ENCODE measurements at regions not wholly inside any gene's neighbourhood (a gene's known extent, or its start where the extent isn't known, plus 50 kb on each side); places are given as distances from the start of the nearest gene placed in this dataset.
"Not testable (repeated sequence)": the region's sequence is repeated elsewhere in the genome, so short reads cannot be mapped to it uniquely, and the experiment has no call there.

DNA sequence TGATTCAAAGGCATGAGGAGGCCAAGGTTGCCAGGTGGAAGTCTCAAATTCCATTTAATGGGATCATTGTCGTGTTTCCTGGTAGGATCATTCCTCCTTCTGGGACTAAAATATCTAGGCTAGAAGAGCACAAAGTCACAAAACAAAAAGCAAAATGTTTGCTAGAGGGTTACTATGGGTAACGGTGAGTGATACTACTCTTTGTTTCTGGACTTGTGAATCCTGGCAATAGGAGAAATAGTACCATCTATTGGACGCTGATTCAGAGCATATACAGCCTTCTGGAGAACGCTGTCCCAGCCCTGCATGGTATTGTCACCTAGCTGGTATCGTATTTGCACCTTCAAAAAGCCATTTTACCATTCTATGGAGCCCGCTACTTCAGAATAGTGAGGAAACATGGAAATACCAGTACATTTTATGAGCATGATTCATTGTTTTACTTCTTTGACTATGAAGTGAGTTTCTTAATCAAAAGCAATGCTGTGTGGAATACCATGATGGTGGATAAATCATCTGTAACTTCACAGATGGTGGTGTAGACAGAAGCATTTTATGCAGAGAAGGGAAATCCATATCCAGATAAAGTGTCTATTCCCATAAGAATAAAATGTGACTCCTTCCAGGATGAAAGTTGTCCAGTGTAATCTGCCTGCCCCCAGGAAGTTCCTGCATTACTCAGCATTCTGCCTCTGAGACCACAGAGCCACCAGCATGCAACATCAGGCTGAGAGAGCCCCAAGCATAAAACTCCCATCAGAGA is 361.0 kb downstream of the ETV1 start:
- no peak overlapping the region for H3K4me3 ChIP-seq (ENCODE audit: low read depth, low read length)

DNA sequence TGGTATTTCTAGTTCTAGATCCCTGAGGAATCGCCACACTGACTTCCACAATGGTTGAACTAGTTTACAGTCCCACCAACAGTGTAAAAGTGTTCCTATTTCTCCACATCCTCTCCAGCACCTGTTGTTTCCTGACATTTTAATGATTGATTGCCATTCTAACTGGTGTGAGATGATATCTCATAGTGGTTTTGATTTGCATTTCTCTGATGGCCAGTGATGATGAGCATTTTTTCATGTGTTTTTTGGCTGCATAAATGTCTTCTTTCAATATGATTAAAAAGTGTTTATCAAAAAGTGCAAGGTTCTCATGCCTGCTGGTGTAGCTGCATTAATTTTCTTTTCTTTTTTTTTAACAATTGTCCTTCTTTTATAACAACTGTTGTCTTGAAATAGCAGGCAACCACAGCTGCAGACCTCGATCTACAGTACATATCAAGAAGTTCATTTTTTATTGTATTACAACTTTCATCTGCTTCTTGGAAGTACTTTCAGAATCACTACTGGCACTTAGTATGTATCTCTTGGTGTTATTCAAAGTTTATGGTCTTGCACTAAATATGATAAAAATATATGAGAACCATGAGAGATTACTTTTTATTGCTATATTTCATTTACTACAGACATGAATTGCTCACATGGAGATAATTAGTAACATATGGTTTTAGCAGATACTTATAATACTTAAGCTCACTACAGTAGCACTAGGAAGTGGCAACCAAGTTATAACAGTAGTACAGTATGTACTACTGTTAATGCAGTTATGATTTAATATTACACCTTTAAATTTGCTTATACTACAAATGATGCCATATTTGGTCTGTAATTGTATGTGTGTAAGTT is 358.0 kb downstream of the ETV1 start:
- not testable (repeated sequence) for H3K4me3 ChIP-seq (ENCODE audit: low read depth, low read length)

DNA sequence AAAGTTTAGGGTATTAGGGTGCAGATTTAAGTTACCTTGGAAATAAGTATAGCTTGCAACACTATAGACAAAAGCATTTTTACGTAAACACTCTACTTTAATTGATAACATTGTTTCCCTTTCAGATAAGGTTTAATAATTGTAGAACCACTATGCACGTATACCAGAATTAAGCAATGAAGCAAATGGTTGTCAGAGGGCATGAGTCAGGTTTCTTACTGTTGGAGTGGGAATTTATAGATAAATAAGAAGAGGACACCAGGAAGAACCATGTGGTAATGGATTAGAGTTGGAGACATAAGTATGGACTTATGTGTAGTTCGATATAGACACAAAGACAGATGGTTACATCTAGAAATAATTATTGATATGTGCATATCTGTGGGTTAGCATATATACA is 355.6 kb downstream of the ETV1 start:
- H3K4me3 ChIP-seq (ENCODE audit: low read depth, low read length), result no peak overlapping the region

DNA sequence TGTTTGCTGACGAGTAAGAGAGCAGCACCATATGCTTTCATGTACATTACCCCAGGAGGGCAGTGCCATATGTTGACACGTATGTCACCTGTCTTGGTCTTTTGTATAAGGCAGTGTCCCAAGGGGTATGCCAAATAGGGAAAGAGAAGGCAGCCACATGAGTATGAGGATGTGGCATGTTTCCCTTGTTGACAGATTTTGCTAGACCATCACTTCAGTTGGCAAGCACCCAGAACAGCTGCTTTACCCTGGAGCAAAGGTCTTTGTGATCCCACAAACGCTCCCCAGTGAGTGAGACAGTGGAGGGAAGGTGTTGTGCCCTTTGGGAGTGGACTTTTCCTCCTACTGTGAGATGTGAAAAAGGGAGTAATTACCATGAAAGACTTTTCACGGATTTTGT is 350.1 kb downstream of the ETV1 start:
- H3K4me3 ChIP-seq (ENCODE audit: low read depth, low read length), result no peak overlapping the region

DNA sequence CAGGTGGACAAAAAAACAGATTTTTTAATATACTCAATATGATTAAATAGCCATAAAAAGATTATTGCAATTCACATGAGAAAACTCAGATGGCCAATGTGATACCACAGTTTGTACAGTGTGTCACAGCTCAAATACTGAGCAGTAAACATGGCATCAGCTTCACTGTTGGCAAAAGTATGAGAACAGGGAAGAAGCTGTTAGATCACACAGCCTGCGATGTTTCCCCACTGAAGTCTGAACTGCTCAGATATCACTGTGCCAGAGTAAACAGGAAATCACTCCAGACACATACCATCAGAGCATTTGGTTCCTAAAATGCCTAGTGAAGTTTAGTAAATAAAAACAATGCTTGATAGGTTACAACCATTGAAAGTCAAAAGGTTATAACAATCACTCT is 347.8 kb downstream of the ETV1 start:
- H3K4me3 ChIP-seq (ENCODE audit: low read depth, low read length), result no peak overlapping the region

DNA sequence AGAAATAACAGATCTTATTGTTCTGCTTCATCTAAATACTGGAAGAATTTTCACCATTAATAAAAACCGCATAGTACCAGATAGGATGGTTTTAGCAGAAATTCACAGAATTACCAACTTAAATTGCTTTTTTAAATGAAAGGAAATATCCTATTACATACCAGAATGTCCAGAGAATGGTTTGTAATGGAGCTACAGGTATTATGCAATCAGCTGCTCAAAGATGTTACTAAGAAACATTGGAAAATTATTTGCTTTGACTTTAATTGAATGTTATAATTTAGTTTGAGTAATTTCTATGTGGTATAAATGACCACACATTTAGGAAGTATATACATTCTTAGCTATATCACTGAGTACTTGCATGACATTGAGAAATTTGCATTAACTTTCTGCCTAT is 338.3 kb downstream of the ETV1 start:
- H3K4me3 ChIP-seq (ENCODE audit: low read depth, low read length), result no peak overlapping the region

DNA sequence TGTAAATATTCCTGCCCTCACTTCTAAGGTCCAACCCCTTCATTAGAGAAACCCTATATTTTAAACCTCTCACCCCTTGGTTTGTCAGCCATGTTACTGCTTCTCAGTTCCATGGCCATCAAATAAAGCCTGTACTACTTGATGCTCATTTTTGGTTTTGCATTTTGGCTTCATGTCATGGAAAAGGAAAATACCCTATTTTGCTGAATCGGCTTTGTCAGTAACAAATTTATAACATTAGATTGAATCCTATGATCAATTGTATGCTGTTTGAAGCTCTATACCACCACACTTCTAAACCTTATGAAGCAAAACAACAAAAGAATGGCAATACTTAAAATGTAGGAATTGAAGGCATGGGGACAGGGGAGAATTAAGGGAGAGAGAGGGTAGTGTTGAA is 333.1 kb downstream of the ETV1 start:
- H3K4me3 ChIP-seq (ENCODE audit: low read depth, low read length), result no peak overlapping the region

DNA sequence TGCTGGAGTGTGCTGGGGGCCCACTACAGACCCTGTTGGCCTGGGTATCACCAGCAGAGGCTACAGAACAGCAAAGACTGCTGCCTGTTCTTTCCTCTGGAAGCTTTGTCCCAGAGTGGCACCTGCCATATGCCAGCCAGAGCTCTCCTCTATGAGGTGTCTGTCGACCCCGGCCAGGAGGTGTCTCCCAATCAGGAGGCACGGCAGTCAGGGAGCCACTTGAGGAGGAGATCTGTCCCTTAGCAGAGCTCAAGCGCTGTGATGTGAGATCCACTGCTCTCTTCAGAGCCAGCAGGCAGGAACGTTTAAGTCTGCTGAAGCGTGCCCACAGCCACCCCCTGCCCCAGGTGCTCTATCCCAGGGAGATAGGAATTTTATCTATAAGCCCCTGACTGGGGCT is 316.2 kb downstream of the ETV1 start:
- H3K4me3 ChIP-seq (ENCODE audit: low read depth, low read length), result no peak overlapping the region

DNA sequence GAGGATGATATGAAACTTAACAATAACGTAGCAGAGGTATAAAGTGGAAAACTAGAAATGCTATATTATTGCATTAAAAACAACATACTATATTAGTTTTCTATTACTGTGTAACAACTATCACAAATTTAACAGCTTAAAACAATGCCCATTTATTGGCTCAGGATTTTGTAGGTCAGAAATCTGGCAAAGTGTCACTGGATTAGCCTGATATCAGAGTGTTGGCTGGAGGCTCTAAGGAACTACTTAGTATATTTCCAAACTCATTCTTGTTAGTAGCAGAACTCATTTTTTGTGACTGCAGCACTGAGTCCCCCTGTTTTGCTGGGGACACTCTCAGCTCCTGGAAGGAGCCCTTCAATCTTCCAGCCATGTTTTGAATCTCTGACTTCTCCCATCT is 306.8 kb downstream of the ETV1 start:
- no peak overlapping the region for H3K4me3 ChIP-seq (ENCODE audit: low read depth, low read length)

DNA sequence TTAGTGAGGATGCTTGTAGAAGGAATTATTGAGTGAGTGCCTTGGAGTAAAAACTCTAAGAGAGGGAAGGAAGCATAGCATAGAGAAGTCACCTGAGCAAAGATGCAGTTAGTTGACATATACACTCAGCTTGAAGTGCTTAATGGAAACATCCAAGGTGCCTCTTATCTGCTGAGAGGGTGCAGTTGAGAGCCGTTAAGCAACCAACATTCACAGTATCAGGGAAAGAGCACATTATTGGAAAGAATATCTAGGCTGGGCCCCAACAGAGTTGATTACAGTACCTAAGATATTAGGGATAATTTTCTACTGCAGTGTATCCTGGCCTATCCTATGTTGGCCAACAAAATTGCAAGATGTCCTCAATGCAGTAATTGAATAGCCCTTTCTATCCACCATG is 302.0 kb downstream of the ETV1 start:
- no peak overlapping the region for H3K4me3 ChIP-seq (ENCODE audit: low read depth, low read length)

DNA sequence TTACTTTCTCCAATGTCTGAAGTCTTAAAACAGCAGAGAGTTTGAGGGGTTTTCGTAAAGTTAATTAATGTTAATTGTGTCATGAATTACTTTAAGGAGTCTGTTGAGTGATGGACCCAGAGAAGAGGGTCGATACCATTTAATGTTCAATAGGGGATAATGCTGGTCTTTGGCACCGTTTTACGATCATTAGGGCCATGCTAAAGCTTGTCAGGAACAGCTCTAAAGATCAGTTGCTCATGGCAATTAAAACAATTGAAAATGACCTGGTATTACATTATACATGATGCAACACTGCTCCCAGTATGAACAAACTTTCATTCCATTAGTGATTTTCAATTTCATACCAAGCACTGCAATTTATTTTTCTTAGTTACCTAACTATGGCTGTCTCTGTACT is 296.9 kb downstream of the ETV1 start:
- H3K4me3 ChIP-seq (ENCODE audit: low read depth, low read length), result no peak overlapping the region

DNA sequence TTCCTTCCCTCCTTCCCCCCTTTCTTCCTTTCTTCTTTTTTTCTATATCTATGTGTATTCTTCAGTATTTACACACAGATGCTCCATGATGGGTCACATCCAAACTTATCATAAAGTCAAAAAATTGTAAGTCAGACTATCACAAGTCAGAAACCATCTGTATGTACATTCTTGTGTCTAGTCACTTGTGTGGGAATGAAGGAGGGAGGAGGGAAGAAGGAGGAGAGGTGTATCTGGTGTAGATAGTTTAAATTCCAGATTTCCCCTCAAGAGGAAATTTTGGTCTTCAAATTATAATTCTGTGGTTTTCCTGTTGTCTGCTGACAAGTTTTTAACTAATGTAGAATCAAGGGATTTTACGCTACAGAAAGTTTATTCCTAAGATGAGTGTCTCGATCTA is 287.2 kb downstream of the ETV1 start:
- no peak overlapping the region for H3K4me3 ChIP-seq (ENCODE audit: low read depth, low read length)

DNA sequence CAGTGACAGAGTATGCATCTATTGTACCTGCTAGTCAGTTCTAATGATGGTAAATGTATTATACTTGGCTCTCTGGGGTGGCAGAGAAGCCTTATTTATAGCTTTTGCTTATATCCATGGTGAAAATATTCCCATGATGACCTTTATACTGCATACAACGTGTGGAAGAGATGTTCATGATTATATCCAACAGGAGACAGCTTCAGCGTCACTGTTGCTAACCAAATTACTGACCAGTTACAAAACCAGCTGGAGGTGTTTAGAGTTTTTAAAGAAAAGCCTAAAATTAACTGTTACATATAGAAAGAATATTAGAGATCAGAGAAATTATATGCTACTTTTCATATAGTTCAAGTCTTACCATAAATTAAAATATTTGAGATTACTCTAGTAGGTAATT is 280.8 kb downstream of the ETV1 start:
- H3K4me3 ChIP-seq (ENCODE audit: low read depth, low read length), result no peak overlapping the region

DNA sequence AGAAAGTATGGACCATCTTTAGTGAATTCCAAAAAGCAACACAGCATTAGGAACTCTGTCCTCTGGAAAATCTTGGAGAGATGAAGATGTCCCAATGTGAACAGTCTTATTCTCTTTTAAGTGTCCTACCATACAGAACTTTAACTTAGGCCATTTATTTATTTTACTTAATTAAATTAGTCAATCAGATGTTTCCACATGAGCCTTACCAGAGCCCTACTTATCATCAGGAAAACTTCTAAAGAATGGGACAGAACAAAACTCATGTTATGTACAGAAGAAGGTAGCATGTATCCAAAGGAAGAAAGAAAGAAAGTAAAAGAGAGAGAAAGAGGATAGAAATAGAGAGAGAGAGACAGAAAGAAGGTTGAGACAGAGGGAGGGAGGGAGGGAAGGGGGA is 276.4 kb downstream of the ETV1 start:
- H3K4me3 ChIP-seq (ENCODE audit: low read depth, low read length), result no peak overlapping the region

DNA sequence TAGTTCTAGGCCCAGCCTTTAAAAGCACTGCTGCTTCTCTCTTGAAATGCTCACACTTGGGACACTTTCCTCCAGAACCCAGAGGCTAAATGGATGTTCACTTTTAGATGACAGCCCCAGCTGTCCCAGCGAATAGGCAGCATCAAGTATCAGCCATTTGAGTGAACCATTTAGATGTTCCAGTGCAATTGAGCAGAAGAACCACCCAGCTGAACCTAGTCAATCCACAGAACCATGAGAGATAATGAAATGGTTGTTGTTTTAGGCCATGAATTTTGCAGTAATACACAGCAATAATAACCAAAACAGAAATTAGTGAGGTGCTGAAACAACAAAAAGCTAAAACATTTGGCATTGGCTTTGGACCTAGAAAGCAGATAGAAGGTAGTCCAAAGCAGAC is 273.9 kb downstream of the ETV1 start:
- no peak overlapping the region for H3K4me3 ChIP-seq (ENCODE audit: low read depth, low read length)

DNA sequence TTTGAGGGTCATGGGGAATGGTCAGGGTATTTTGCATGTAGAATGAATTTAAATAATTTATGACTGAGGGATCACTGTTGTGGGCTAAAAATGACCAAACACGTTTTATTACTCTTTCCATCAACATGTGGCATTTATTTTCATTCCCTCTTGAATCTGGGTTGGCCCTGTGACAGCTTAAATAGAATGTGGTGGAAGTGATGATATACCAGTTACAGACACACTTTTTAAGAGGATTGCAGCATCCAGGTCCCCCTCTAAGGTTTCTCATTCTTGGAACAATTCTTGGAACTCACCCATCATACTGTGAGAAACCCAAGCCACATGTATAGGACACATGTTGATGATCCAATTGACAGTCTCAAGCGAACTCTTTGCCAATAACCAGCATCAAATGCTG is 272.4 kb downstream of the ETV1 start:
- H3K4me3 ChIP-seq (ENCODE audit: low read depth, low read length), result no peak overlapping the region

DNA sequence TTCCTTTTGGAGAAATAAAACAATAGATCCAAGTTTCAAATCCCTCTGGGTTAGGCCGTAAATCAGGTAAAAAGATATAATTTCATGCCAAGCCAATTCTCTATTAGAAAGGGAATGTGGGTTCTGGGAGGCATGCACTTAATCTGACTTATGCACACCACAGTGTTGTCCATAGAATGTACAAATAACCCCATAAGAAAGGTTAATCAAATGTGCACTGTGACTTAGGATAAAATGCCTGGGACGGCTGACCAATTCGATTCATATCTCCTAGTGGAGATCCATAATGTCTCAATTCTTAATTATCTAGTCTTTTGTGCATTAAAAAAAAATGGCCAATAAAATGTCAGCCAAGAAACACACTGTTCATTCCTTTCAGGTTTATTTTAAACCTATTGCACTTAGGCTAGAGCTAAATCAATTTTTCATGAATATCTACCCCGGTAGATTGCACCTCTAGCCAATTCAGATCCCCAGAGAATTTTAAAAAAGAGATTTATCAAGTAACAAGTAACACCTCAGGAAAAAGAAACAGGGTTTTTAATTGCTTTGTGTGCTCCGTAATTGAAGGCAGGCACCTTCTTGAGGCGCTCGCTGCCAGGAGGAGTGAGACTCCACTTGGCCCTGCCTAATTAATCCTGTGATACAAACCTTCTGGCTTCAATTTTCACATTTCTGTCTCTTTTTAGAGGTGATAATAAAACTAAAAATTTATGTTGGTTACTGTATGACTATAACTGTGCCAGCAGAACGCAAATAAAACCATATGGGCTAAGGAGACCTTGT is 265.1 kb downstream of the ETV1 start:
- H3K4me3 ChIP-seq (ENCODE audit: low read depth, low read length), result no peak overlapping the region

DNA sequence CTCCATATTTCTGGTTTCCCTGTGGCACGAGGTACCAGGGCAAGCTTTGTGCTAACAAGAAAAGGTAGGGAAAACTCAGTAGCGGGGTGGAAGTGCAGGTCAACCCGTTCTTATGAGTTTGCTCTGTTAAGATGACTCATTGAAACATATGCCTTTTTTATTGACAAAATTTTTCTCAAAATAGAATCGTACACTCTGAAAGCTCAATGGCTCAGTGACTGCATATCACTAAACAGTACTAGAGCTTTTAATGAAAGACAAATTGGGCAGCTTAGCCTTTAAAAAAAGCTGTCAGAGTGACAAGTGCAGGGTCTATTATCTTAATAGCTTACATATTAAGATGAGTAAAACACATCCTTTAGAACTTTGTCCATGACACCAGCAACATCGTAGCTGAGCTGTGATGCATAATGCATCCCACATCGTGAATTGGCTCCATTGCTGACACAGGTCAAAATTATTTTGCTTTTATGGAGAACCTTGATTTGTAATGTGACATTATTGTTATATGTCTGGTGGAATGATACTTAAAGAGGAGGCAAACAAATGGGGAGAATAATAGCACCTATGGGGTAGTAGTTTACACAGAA is 264.4 kb downstream of the ETV1 start:
- H3K4me3 ChIP-seq (ENCODE audit: low read depth, low read length), result no peak overlapping the region

DNA sequence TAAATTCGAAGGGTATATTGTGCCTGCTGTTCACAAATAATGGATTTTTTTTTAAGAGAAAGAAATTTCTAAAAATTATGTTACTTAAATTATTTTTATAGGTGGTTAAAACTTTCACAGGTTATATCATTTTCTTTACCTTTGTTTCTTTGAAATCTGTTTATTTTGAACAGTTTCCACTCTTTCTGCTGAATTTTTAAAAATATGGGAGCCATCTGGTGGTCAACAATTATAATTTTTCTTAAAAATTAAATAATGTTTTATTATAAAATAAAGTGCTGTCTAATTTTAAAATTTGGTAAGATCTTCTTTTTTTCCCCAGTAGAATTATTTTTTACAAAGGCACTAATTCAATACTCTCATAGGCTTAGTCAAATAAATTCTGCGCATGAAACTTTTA is 263.9 kb downstream of the ETV1 start:
- H3K4me3 ChIP-seq (ENCODE audit: low read depth, low read length), result no peak overlapping the region

DNA sequence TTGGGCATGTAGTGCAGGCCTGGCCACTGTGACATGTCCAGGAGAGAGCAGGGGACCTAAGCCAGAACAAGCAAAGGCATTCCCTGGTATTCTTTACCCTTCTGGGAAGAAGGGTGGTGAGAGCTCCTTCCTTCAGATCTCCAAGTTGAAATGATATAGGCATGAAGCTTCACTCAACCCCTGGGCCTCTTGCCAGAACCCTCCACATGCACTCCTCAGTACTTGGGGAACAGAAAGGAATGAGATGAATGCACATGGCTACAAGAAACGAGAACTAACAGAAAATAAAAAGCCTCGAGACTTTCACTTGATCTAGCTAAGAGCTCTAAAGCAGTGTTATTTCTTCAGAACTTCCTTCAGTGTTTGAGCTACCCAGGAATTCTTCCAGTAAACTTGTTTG is 262.2 kb downstream of the ETV1 start:
- no peak overlapping the region for H3K4me3 ChIP-seq (ENCODE audit: low read depth, low read length)

DNA sequence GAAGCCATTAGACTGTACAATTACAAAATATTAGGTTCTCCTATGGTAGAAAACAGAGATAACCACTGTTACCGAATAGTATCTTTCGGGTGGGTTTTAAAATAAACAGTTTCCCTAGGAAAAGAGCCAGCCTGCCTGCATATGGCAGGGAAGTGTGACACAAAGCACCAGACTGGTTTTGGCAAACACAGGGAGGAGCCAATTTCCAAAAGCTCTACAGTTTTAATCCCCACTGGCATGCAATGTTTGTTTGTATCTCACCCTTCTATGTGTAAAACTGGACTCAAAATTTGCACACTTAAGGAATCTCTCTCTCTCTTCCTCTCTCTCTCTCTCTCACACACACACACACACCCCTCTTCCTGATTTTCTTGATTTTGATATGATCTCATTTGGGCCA is 261.7 kb downstream of the ETV1 start:
- no peak overlapping the region for H3K4me3 ChIP-seq (ENCODE audit: low read depth, low read length)
